ENCODE measurements at regions not wholly inside any gene's neighbourhood (a gene's known extent, or its start where the extent isn't known, plus 50 kb on each side); places are given as distances from the start of the nearest gene placed in this dataset.

DNA sequence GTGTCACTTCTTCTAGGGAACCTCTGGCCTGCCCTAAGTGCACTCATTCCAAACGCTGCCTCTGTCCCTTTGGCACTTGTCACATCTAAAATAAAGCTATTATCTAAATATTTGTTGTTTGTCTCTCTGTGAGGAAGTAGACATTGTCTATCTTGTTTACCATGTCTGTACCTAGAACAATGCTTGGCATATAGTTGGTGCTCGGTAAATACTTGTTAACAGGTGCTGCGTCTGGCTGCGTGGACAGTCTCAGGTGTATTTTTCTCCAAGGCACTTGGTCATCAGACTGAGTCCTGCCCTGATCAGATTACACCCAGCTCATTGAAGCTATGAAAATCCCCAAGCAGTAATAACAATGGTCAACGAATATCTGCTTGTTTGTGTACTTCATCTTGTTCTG, 174.9 kb upstream of the SMIM23 start:
- H3K4me3 ChIP-seq = no peak overlapping the region
- no peaks in the 10 kb centered on the region for H3K27me3 ChIP-seq (ENCODE audit: insufficient read depth, low read depth)
- intact Hi-C loops (cut with micrococcal nuclease; ENCODE audit: unreplicated experiment) = no loop called here
- BruUV-seq (replicated peaks) = no TSS peak
- no peak for DNase-seq
- H3K4me1 ChIP-seq (replicated peaks; ENCODE audit: insufficient read depth) = peaks cover 18% of the 10 kb centered on the region
- no peaks in the 10 kb centered on the region for H4K20me1 ChIP-seq (ENCODE audit: insufficient read depth)
- H3K36me3 ChIP-seq (ENCODE audit: low read depth) = no peaks in the 10 kb centered on the region
- no peaks in the 10 kb centered on the region for H3F3A ChIP-seq (ENCODE audit: insufficient read depth, low read depth)
- no peak overlapping the region for H2AFZ ChIP-seq
- H3K4me2 ChIP-seq = peak overlapping the region; percentile 8; the same call in 1 of the 2 replicates
- no peaks in the 10 kb centered on the region for H3K9me2 ChIP-seq (ENCODE audit: insufficient read depth)
- H3K9me3 ChIP-seq (ENCODE audit: insufficient read depth, low read depth) = peaks cover 8% of the 10 kb centered on the region; the same call in 1 of the 2 replicates
- H3K79me2 ChIP-seq (ENCODE audit: low read depth) = no peaks in the 10 kb centered on the region
- POLR2A ChIA-PET (ENCODE audit: unreplicated experiment) = no interaction called here
- CTCF ChIA-PET = no interaction called here
- H3K27ac ChIP-seq = no peak overlapping the region
- TF ChIP-seq, protein P1, sequence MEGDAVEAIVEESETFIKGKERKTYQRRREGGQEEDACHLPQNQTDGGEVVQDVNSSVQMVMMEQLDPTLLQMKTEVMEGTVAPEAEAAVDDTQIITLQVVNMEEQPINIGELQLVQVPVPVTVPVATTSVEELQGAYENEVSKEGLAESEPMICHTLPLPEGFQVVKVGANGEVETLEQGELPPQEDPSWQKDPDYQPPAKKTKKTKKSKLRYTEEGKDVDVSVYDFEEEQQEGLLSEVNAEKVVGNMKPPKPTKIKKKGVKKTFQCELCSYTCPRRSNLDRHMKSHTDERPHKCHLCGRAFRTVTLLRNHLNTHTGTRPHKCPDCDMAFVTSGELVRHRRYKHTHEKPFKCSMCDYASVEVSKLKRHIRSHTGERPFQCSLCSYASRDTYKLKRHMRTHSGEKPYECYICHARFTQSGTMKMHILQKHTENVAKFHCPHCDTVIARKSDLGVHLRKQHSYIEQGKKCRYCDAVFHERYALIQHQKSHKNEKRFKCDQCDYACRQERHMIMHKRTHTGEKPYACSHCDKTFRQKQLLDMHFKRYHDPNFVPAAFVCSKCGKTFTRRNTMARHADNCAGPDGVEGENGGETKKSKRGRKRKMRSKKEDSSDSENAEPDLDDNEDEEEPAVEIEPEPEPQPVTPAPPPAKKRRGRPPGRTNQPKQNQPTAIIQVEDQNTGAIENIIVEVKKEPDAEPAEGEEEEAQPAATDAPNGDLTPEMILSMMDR (conservative IDR thresholded peaks at IDR 0.05) = no peak
- no peak for TF ChIP-seq EZH2 (IDR thresholded peaks at IDR 0.05; ENCODE audit: low read depth)

DNA sequence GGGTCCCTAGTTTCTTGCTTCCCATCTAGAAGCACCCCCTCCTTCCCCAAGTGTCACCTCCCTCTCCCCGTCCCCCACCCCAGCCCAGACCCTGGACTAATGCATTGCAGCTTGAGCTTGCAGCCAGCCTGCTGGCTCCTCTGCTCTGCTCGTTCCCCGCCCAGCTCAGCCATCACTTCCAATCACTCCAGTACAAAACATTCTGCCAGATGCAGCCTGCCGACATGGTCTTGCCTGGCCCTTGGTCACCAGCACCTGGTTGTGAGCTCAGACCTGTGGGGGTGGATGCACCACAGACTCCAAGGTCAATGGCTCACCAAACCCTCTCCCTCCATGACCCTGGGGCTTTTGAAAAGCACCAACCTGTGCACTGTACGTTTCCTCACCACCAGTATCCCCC, 172.9 kb upstream of the SMIM23 start:
- Histone ChIP-seq H3K27ac (no peak overlapping the region), H3F3A (ENCODE audit: insufficient read depth, low read depth) (no peaks in the 10 kb centered on the region), H2AFZ (no peak overlapping the region), H3K27me3 (ENCODE audit: insufficient read depth, low read depth) (no peaks in the 10 kb centered on the region), H3K79me2 (ENCODE audit: low read depth) (no peaks in the 10 kb centered on the region), H3K4me2 (no peak overlapping the region), H3K9me2 (ENCODE audit: insufficient read depth) (no peaks in the 10 kb centered on the region), H4K20me1 (ENCODE audit: insufficient read depth) (no peaks in the 10 kb centered on the region), H3K4me3 (no peak overlapping the region), H3K36me3 (ENCODE audit: low read depth) (no peaks in the 10 kb centered on the region), H3K9me3 (ENCODE audit: insufficient read depth, low read depth) (no peaks in the 10 kb centered on the region), H3K4me1 (replicated peaks; ENCODE audit: insufficient read depth) (peaks cover 18% of the 10 kb centered on the region)
- TF ChIP-seq, protein P1 (conservative IDR thresholded peaks at IDR 0.05) = no peak
- no peak for TF ChIP-seq EZH2 (IDR thresholded peaks at IDR 0.05; ENCODE audit: low read depth)
- no TSS peak for BruUV-seq (replicated peaks)
- CTCF ChIA-PET = no interaction called here
- DNase-seq = no peak
- intact Hi-C loops (cut with micrococcal nuclease; ENCODE audit: unreplicated experiment) = no loop called here
- POLR2A ChIA-PET (ENCODE audit: unreplicated experiment) = no interaction called here

- Histone ChIP-seq H3K9me2 (ENCODE audit: insufficient read depth) (no peaks in the 10 kb centered on the region), H3K79me2 (ENCODE audit: low read depth) (no peaks in the 10 kb centered on the region), H3K4me1 (replicated peaks; ENCODE audit: insufficient read depth) (peaks cover 18% of the 10 kb centered on the region), H3K4me3 (no peak overlapping the region), H2AFZ (no peak overlapping the region), H3F3A (ENCODE audit: insufficient read depth, low read depth) (no peaks in the 10 kb centered on the region), H4K20me1 (ENCODE audit: insufficient read depth) (no peaks in the 10 kb centered on the region), H3K27ac (no peak overlapping the region), H3K27me3 (ENCODE audit: insufficient read depth, low read depth) (no peaks in the 10 kb centered on the region), H3K4me2 (0 out of 2 replicates have a peak overlapping the region, but pooled peaks have one; percentile 21), H3K9me3 (ENCODE audit: insufficient read depth, low read depth) (no peaks in the 10 kb centered on the region), H3K36me3 (ENCODE audit: low read depth) (no peaks in the 10 kb centered on the region)
- no peak for TF ChIP-seq EZH2 (IDR thresholded peaks at IDR 0.05; ENCODE audit: low read depth)
- TF ChIP-seq, protein P1 (conservative IDR thresholded peaks at IDR 0.05) = no peak
- intact Hi-C loops (cut with micrococcal nuclease; ENCODE audit: unreplicated experiment) = no loop called here
- DNase-seq = peak; percentile 48 to 65
- ChIA-PET CTCF (interaction anchor here (0.6 kb wide), 1 partner anchor 700 kb away, joined by 4 read pairs; no protein-coding TSS in a partner anchor), POLR2A (ENCODE audit: unreplicated experiment) (no interaction called here)
- BruUV-seq (replicated peaks) = no TSS peak
Observed at GRCh38 chr5:171614511-171614910, 171.1 kb upstream of the SMIM23 start.
